ENCODE measurements at regions not wholly inside any gene's neighbourhood (a gene's known extent, or its start where the extent isn't known, plus 50 kb on each side); places are given as distances from the start of the nearest gene placed in this dataset.

GRCh38 chr6:119612176-119612891 lies 262.8 kb upstream of the MAN1A1 start:
- no peak for TF ChIP-seq CTCF (IDR thresholded peaks at IDR 0.05; ENCODE audit: insufficient read depth, low read length)
- peak; percentile 33 for DNase-seq (ENCODE audit: low read depth)
- H3K4me3 ChIP-seq (ENCODE audit: low read depth, low read length) = no peak overlapping the region

- TF ChIP-seq CTCF (IDR thresholded peaks at IDR 0.05; ENCODE audit: insufficient read depth, low read length) = no peak
Observed at GRCh38 chr6:119610754-119611153, 261.2 kb upstream of the MAN1A1 start.

GRCh38 chr6:119610265-119610664 lies 260.7 kb upstream of the MAN1A1 start:
- no peak for DNase-seq (ENCODE audit: low read depth)
- H3K4me3 ChIP-seq (ENCODE audit: low read depth, low read length) = no peak overlapping the region
- no peak for TF ChIP-seq CTCF (IDR thresholded peaks at IDR 0.05; ENCODE audit: insufficient read depth, low read length)

More at GRCh38 chr6:119610754-119611153, 261.2 kb upstream of the MAN1A1 start:
- no peak for DNase-seq (ENCODE audit: low read depth)
- no peak overlapping the region for H3K4me3 ChIP-seq (ENCODE audit: low read depth, low read length)

GRCh38 chr6:119609865-119610264 lies 260.3 kb upstream of the MAN1A1 start:
- no peak for TF ChIP-seq CTCF (IDR thresholded peaks at IDR 0.05; ENCODE audit: insufficient read depth, low read length)
- DNase-seq (ENCODE audit: low read depth) = no peak

GRCh38 chr6:119608994-119609393 lies 259.4 kb upstream of the MAN1A1 start:
- TF ChIP-seq CTCF (IDR thresholded peaks at IDR 0.05; ENCODE audit: insufficient read depth, low read length) = no peak
- no peak for DNase-seq (ENCODE audit: low read depth)
- no peak overlapping the region for H3K4me3 ChIP-seq (ENCODE audit: low read depth, low read length)

More at GRCh38 chr6:119609865-119610264, 260.3 kb upstream of the MAN1A1 start:
- H3K4me3 ChIP-seq (ENCODE audit: low read depth, low read length) = no peak overlapping the region

GRCh38 chr6:119604124-119604523 lies 254.6 kb upstream of the MAN1A1 start:
- no peak for TF ChIP-seq CTCF (IDR thresholded peaks at IDR 0.05; ENCODE audit: insufficient read depth, low read length)
- no peak overlapping the region for H3K4me3 ChIP-seq (ENCODE audit: low read depth, low read length)
- no peak for DNase-seq (ENCODE audit: low read depth)

- no peak for TF ChIP-seq CTCF (IDR thresholded peaks at IDR 0.05; ENCODE audit: insufficient read depth, low read length)
- DNase-seq (ENCODE audit: low read depth) = no peak
- H3K4me3 ChIP-seq (ENCODE audit: low read depth, low read length) = no peak overlapping the region
Observed at GRCh38 chr6:119603501-119603900, 253.9 kb upstream of the MAN1A1 start.

All from fibroblast of the aortic adventitia (primary cell).